ENCODE measurements at regions not wholly inside any gene's neighbourhood (a gene's known extent, or its start where the extent isn't known, plus 50 kb on each side); places are given as distances from the start of the nearest gene placed in this dataset.

DNA sequence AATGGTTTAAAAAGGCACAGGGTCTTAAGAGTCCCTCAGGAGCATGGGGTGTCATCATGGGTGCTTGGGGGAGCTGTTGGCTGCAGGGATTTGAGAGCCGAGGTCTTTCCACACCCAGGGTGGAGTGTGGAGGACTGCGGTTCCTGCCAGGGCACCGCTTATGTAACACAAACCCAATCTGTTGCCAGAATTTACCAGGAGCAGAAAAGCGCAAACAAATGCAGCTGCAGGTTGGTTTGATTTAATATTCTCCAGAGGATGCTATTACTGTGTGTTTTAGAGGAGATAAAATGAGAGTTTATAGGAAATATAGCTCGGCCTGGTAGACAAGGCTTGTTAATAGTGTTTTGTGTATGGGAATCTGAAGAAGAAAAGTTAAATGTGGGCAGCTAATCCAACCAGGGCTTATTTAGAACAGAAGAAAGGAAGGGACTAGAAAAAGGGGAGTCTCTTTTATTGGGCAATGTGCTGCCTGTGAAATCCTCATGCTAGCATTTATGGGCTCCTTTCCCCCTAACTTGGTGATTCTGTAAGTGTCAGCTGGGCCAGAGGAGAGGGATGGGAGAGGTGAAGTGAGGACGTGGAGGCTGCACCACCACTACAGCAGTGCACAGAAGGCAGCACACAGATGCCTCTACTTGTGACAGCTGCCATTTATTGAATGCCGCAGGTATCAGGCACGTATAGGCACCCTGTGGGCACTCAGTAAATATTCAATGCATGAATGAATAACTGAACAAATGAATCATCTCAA lies 174.7 kb downstream of the KATNIP start:
- in situ Hi-C loops (cut with MboI; ENCODE audit: low pct_unique_long_range_greater_than_20kb, low sequenced_read_pairs, unreplicated experiment): no loop called here
- DNase-seq (ENCODE audit: low spot score): no peak
- TF ChIP-seq, protein P1, sequence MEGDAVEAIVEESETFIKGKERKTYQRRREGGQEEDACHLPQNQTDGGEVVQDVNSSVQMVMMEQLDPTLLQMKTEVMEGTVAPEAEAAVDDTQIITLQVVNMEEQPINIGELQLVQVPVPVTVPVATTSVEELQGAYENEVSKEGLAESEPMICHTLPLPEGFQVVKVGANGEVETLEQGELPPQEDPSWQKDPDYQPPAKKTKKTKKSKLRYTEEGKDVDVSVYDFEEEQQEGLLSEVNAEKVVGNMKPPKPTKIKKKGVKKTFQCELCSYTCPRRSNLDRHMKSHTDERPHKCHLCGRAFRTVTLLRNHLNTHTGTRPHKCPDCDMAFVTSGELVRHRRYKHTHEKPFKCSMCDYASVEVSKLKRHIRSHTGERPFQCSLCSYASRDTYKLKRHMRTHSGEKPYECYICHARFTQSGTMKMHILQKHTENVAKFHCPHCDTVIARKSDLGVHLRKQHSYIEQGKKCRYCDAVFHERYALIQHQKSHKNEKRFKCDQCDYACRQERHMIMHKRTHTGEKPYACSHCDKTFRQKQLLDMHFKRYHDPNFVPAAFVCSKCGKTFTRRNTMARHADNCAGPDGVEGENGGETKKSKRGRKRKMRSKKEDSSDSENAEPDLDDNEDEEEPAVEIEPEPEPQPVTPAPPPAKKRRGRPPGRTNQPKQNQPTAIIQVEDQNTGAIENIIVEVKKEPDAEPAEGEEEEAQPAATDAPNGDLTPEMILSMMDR (IDR thresholded peaks at IDR 0.05; ENCODE audit: extremely low read depth, insufficient read depth, missing control alignments): no peak

DNA sequence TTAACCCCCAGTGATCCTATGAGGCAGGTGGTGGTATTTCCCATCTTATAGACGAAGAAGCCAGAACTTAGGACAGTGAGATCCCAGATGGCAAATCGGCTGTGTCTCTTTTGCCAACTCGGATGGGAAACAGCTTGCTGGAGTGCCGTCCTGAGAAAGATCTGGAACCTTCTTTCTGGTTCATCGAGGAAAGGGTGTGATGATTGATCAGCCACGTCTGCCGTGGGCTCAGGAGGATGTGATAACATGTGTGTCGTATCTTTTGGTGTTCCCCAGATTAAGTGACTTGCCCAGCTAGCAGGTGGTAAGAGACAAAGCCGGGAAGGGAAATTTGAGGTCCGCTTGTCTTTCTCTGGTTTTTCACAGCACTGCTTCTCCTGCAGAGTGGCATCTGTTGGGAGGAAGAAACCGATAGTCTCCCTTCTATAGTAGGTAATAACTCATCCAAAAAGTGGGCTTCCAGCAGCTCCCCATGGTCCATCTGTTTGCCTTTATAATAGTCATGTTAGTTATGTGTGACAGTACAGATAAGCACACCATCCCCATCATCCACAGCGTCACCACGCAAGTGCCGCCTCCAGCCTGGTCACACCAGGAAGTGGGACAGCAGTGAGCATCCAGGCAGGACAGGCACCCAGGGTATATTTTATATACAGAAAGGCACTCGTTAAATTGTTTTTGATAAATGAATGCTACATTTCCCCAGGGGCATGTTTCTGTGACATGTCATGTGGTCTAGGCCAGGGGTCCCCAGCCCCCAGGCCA lies 175.5 kb downstream of the KATNIP start:
- in situ Hi-C loops (cut with MboI; ENCODE audit: low pct_unique_long_range_greater_than_20kb, low sequenced_read_pairs, unreplicated experiment): no loop called here
- DNase-seq (ENCODE audit: low spot score): no peak
- TF ChIP-seq, protein P1 (IDR thresholded peaks at IDR 0.05; ENCODE audit: extremely low read depth, insufficient read depth, missing control alignments): no peak

DNA sequence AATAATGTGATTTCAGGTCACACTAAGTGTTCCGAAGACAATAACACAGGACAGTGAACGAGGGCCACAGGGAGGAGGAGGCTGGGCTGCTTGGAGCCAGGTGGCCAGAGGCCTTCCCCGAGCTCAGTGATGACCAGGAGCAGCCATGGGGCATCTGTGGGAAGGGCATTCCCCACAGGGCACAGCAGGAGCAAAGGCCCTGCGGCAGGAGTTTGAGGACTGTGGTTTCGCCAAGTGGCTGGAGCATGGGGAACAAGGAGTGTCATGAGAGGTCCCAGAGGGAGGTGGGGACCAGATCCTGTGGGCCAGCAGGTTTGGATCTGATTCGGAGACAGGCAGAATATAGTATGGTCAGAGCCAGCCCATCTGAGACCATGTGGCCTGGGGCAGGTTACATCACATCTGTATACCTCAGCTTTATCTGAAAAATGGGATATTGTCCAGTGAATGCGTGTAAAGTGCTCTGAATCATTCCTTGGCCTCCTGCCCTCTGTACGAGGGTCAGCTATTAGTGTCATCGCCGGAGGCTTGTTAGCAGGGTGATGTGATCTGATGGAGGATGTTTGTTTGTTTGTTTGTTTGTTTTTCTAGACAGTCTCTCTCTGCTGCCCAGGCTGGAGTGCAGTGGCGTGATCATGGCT lies 176.8 kb downstream of the KATNIP start:
- DNase-seq (ENCODE audit: low spot score): no peak
- in situ Hi-C loops (cut with MboI; ENCODE audit: low pct_unique_long_range_greater_than_20kb, low sequenced_read_pairs, unreplicated experiment): no loop called here
- TF ChIP-seq, protein P1 (IDR thresholded peaks at IDR 0.05; ENCODE audit: extremely low read depth, insufficient read depth, missing control alignments): no peak

DNA sequence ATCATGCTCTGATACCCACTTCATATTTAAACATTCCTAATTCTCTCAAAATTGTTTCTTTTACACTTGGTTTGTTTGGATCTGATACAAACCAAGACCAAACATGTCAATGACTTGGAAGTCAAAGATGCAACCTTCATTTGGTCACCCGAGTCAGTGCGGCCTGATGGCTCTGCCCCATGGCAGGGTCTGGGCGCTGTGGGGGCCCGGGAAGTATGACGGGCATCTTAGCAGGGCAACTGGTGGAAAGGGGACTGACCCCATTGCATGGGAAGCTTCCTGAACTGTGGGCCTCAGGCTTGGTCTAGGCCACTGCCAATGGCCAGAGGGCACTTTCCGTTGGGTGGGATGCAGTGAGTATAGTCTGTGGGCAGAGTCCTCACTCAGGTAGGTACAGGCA lies 178.0 kb downstream of the KATNIP start:
- no peak for DNase-seq (ENCODE audit: low spot score)
- TF ChIP-seq, protein P1 (IDR thresholded peaks at IDR 0.05; ENCODE audit: extremely low read depth, insufficient read depth, missing control alignments): no peak
- in situ Hi-C loops (cut with MboI; ENCODE audit: low pct_unique_long_range_greater_than_20kb, low sequenced_read_pairs, unreplicated experiment): no loop called here

DNA sequence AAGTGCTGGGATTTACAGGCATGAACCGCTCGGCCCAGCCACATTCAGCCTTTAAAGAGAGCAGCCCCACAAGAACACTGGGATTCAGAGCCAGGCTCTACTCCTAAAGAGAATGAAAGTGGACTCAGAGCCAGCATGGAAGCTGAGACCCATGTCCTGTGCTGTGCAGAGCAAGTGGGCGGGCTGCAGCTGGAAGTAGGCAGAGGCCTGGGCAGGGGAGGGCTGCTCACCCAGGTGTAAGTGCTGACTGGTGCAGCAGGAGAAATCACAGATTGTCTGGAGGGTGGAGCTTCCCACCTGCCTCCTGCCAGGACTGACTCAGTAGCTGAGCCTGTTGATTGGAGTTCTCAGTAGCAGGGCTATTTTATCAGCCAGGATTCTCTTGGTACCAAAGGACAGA lies 178.7 kb downstream of the KATNIP start:
- no peak for DNase-seq (ENCODE audit: low spot score)
- TF ChIP-seq, protein P1 (IDR thresholded peaks at IDR 0.05; ENCODE audit: extremely low read depth, insufficient read depth, missing control alignments): no peak
- in situ Hi-C loops (cut with MboI; ENCODE audit: low pct_unique_long_range_greater_than_20kb, low sequenced_read_pairs, unreplicated experiment): no loop called here

DNA sequence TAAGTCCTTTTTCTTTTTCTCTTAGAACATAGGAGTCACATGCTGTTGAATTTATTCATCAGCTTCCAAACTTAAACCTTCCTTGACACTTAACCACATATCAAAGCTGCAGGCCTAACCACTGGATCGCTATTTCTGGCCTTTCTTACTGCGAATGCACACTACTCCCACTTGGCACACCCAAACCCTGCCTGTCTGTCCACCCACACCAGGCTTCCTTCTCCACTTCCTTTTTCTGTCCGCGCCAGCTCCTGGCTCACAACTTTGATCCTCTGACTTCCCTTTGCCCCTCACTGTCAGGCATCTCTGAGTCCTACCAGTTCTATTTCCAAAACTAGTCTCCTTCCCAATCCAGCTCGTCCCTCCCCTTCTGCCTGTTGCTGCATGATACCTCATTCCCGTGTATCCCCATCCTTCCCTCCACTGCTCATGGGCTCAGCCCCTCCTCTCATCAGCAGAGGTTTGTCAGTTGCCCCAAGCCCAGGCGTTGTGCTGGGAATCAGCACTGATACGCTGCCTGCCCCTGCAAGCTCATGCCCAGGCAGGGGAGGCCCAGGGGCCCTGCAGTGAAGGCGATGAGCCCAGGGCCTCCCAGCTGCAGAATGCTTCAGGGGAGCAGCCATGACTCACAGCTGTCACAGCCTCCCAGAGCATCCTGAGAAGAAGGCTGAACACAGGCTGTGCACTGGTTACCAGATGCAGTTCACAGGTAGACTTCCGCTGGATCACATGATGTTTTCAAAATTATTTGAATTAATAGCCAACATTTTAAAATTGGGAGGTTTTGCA lies 179.8 kb downstream of the KATNIP start:
- TF ChIP-seq, protein P1 (IDR thresholded peaks at IDR 0.05; ENCODE audit: extremely low read depth, insufficient read depth, missing control alignments): no peak
- in situ Hi-C loops (cut with MboI; ENCODE audit: low pct_unique_long_range_greater_than_20kb, low sequenced_read_pairs, unreplicated experiment): no loop called here
- no peak for DNase-seq (ENCODE audit: low spot score)
